ENCODE measurements at regions not wholly inside any gene's neighbourhood (a gene's known extent, or its start where the extent isn't known, plus 50 kb on each side); places are given as distances from the start of the nearest gene placed in this dataset.

- no peak for DNase-seq
Observed at GRCh38 chr7:142352543-142352942, 94.7 kb upstream of the PRSS58 start.

GRCh38 chr7:142351145-142351544 lies 93.3 kb upstream of the PRSS58 start:
- no peak for DNase-seq

GRCh38 chr7:142349670-142350405 lies 92.0 kb upstream of the PRSS58 start:
- DNase-seq = no peak

GRCh38 chr7:142348921-142349405 lies 91.1 kb upstream of the PRSS58 start:
- DNase-seq = no peak

GRCh38 chr7:142348100-142348499 lies 90.2 kb upstream of the PRSS58 start:
- no peak for DNase-seq

GRCh38 chr7:142347091-142347490 lies 89.2 kb upstream of the PRSS58 start:
- DNase-seq = no peak

- no peak for DNase-seq
Observed at GRCh38 chr7:142345811-142346210, 88.0 kb upstream of the PRSS58 start.

GRCh38 chr7:142338633-142339501 lies 81.0 kb upstream of the PRSS58 start:
- no peak for DNase-seq

- DNase-seq = no peak
Observed at GRCh38 chr7:142337054-142338001, 79.5 kb upstream of the PRSS58 start.

- no peak for DNase-seq
Observed at GRCh38 chr7:142334806-142335205, 76.9 kb upstream of the PRSS58 start.

- no peak for DNase-seq
Observed at GRCh38 chr7:142334236-142334635, 76.4 kb upstream of the PRSS58 start.

- DNase-seq = no peak
Observed at GRCh38 chr7:142332421-142332820, 74.6 kb upstream of the PRSS58 start.

GRCh38 chr7:142331941-142332340 lies 74.1 kb upstream of the PRSS58 start:
- no peak for DNase-seq

GRCh38 chr7:142329062-142329790 lies 71.4 kb upstream of the PRSS58 start:
- no peak for DNase-seq

GRCh38 chr7:142328551-142328950 lies 70.7 kb upstream of the PRSS58 start:
- no peak for DNase-seq

GRCh38 chr7:142327628-142328405 lies 70.0 kb upstream of the PRSS58 start:
- no peak for DNase-seq

- DNase-seq = peak; percentile 41
Observed at GRCh38 chr7:142323706-142324105, 65.8 kb upstream of the PRSS58 start.

GRCh38 chr7:142321391-142321790 lies 63.5 kb upstream of the PRSS58 start:
- no peak for DNase-seq

GRCh38 chr7:142320883-142321282 lies 63.0 kb upstream of the PRSS58 start:
- DNase-seq = no peak

- peak; percentile 39 for DNase-seq
Observed at GRCh38 chr7:142319970-142320369, 62.1 kb upstream of the PRSS58 start.

GRCh38 chr7:142314281-142314680 lies 56.4 kb upstream of the PRSS58 start:
- DNase-seq = no peak
